ENCODE measurements at regions not wholly inside any gene's neighbourhood (a gene's known extent, or its start where the extent isn't known, plus 50 kb on each side); places are given as distances from the start of the nearest gene placed in this dataset.
"Not testable (repeated sequence)": the region's sequence is repeated elsewhere in the genome, so short reads cannot be mapped to it uniquely, and the experiment has no call there.

GRCh38 chr4:116619508-116619907 is 465.9 kb downstream of the TRAM1L1 start:
- not testable (repeated sequence) for TF ChIP-seq CTCF, POLR2A, POLR2AphosphoS5 (IDR thresholded peaks at IDR 0.05)

Data from transverse colon (tissue), 4 donors.